HG03039 (cell line): ENCODE measurements at regions not wholly inside any gene's neighbourhood (a gene's known extent, or its start where the extent isn't known, plus 50 kb on each side); places are given as distances from the start of the nearest gene placed in this dataset.
"Not testable (repeated sequence)": the region's sequence is repeated elsewhere in the genome, so short reads cannot be mapped to it uniquely, and the experiment has no call there.

Experiments used
- ATAC-seq: cut with Tn5 transposase; IDR thresholded peaks from one replicate; pipeline ENCODE4 v1.9.1; 2021; ENCODE audit warnings: mild to moderate bottlenecking, moderate library complexity; ENCODE audit not compliant: unreplicated experiment

- ATAC-seq, result no peak
These were observed 120.5 kb upstream of the RUNX1 start for GRCh38 chr21:35169574-35169973.

GRCh38 chr21:35168735-35169134, 119.6 kb upstream of the RUNX1 start:
- no peak for ATAC-seq

- ATAC-seq, result no peak
These were observed 115.9 kb upstream of the RUNX1 start for GRCh38 chr21:35164971-35165483.

DNA sequence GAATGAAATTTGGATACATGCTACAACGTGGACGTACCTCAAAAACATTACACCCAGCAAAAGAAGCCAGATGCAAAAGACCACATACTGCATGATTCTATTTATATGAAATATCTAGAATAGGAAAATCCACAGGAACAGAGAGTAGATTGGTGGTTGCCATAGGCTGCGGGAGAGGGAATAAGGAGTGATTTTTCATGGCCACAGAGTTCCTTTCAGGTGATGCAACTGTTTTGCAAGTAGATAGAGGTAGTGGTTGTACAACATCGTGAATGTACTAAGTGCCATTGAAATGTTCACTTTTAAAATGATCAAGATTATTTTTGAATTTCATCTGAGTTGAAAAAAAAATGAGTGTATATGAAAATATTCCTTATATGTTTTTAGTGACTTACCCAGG, 115.3 kb upstream of the RUNX1 start:
- no peak for ATAC-seq

DNA sequence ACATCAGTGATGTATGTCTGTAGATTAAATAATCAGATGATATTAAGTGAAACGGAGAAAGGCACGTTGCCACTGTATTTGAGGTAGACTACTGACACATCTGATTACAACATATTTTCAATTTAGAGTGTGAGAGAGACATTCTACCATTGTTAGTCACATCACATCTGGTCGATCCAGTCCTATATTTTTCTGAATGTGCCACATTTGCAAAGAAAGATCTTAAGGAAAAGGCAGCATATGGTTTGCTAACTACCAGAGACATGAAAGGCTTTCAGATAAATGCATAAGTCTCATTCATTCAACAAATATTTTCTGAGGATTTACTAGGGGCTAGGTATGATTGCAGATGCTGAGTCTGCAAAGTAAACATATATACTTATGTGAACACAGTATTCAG, 114.3 kb upstream of the RUNX1 start:
- ATAC-seq, result no peak

DNA sequence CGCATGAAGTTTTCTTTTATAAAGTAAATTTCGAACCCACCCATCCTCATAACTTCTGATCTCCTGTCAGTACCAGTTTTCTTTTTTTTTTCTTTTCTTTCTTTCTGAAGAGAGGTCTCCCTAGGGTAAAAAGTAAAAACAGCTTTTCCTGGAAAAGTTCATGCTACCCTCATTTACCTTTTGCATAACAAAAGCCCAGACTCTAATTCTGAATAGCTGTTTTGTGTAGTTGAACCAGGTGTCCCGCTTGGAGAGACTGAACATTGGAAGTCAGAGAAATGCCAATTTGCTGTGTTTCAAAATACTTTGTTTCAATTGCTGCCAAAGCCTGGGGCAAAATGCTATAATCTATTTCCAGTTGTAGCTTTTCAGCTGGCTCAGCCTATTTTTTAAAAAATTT, 113.7 kb upstream of the RUNX1 start:
- ATAC-seq, result no peak

- no peak for ATAC-seq
These were observed 110.8 kb upstream of the RUNX1 start for GRCh38 chr21:35159881-35160280.

DNA sequence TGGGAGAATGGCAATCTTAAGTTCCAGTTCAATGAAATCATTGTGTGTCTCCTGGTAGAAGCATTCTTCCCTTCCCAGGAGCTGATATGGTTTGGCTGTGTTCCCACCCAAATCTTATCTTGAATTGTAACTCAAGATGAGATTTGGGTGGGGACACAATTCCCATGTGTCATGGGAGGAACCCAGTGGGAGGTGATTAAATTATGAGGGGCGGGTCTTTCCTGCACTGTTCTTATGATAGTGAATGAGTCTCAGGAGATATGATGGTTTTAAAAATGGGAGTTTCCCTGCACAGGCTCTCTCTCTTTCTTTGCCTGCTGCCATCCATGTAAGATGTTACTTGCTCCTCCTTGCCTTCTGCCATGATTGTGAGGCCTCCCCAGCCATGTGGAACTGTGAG, 108.3 kb upstream of the RUNX1 start:
- not testable (repeated sequence) for ATAC-seq

DNA sequence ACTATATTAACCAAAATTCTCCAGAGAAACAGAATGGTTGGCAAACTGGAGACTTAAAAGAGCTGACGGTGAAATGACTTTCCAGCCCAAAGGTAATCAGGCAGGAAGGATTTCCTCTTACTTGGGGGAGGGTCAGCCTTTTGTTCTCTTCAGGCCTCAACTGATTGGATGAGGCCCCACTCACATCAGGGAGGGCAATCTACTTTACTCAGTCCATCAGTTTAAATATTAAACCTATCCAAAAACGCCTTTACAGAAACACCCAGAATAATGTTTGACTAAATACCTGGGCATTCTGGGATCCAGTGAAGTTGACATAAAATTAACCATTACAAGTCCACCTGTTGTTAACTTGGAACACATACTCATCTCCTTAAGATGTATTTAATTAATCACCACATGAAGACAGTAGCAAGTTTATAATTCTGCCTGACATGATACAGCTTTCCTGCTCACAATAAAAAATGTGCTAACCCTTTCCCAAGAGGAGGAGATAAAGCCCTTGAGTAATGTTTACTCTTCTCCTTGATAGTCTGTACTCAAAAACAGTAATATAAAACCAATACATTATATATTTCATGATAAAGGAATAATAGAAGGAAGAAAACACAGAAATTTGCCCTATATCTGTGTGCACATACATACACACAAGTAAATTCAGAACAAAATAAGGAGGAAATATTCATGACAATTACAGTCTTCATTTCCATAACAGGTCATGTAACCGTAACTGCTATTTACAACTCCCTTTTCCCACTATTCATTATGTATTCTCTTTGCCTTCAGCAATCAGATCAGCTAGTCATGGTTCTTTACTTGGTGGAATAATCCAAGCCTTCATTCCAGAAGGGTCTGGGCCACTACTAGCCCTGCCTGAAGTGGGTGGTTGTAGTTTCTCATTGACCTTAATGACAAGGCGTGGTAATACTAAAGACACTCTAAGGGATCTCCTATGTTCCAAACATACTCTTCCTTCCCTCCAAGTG, 107.5 kb upstream of the RUNX1 start:
- no peak for ATAC-seq

DNA sequence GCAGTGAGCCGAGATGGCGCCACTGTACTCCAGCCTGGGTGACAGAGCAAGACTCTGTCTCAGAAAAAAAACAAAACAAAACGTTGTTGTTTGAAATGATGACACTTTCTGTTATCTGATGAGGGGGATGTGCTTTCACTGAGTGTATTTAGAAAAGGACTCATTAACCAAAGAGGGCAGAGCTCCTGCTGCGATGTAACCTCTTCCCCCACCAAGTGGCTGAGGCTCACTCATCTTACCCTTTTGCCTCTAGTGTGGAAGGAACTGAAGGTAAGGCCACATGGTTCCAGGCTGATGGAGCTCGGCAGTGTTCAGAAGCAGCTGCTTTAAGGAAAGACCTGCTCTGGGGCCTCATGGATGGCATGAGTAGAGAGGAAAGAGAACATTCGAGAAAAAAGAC, 105.7 kb upstream of the RUNX1 start:
- no peak for ATAC-seq

GRCh38 chr21:35153671-35154070, 104.6 kb upstream of the RUNX1 start:
- no peak for ATAC-seq

GRCh38 chr21:35150562-35151226, 101.6 kb upstream of the RUNX1 start:
- ATAC-seq, result no peak

- ATAC-seq, result no peak
These were observed 100.6 kb upstream of the RUNX1 start for GRCh38 chr21:35149698-35150097.

DNA sequence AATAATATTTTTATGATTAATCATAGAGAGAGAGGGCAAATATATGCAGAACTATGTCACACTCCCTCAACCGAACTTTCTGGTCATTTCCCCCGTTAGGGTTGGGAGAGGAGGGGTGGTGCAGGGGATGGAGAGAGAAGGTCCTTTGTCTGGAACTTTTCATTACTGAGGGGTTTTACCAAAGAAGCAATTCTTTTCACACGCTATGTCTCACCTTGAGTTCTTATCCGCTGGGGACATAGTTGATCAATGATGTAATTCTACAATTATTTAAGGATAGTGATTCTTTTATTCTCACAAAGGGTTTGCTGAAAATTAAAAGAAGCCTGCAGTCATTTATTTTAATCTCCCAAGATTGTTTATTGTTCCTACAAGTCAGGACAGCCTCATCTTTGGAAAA, 98.3 kb upstream of the RUNX1 start:
- ATAC-seq, result no peak

GRCh38 chr21:35145626-35146233, 96.6 kb upstream of the RUNX1 start:
- ATAC-seq, result no peak

DNA sequence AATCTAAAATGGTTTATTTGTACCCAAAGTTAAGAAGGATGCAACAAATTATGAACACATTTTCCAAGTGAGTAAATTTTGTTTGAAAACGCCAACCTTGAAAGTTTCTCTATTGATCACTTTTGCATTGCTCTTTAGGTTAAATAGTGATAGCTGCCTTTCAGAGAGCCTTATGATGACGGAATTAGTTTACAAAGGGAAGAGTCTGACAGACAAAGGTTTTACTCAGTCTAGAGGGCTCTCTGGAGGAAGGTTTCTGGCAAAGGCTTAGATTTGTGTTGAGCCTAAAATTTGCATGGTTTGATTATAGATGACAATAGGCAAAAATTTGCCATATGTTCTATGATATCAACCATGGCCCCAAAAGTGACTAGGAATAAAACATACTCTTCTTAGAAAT, 95.9 kb upstream of the RUNX1 start:
- no peak for ATAC-seq

- ATAC-seq, result no peak
These were observed 93.1 kb upstream of the RUNX1 start for GRCh38 chr21:35142036-35142815.

DNA sequence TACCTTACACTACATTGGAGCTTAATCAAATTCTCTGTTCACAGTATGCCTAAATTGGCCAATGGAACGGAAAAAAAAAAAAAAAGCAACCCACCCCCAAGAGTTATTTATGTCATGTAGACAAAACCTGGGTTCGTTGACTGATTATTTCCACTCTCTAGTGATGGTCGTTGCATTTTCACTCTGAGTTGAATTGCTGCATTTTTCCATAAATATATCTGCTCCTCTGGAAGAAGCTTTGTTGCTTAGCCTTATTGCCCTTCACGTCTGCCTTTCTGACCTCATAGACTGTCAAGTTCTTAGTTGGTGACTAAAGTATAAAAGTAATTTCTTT, 90.2 kb upstream of the RUNX1 start:
- no peak for ATAC-seq

DNA sequence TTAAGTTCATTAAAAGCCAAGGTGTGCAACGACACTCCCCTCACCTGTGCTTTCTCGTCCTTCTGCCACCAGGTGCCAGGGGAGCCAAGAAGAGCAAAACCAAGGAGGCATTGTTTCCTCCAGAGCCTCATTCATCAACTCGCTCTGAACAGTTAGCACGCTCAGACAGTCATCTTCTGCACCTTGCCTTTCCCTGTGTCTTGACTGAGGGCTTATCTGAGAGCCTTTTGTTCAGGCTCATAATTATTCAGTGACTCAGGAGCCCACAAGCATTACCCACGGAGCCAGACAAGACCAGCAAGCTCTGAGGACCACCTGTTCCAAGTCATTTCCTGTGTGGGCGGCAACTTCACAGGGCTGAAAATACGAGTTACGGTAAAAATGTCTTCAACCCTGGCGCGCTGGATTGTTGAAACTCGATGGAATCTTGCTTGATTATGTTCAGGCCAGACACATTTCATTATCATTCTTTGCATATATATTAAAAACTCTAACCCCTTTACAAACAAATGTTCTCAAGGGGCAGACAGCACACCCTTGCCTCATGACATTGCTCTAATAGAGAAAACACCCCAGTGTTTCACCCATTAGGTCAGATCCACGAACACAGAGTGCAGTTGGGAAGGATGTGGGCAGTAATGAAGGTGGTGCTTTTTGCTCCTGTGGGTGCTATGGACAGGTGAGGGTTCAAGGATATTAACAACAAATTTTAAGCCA, 89.7 kb upstream of the RUNX1 start:
- no peak for ATAC-seq

GRCh38 chr21:35136586-35137219, 87.6 kb upstream of the RUNX1 start:
- no peak for ATAC-seq
